ENCODE measurements at regions not wholly inside any gene's neighbourhood (a gene's known extent, or its start where the extent isn't known, plus 50 kb on each side); places are given as distances from the start of the nearest gene placed in this dataset.

DNA sequence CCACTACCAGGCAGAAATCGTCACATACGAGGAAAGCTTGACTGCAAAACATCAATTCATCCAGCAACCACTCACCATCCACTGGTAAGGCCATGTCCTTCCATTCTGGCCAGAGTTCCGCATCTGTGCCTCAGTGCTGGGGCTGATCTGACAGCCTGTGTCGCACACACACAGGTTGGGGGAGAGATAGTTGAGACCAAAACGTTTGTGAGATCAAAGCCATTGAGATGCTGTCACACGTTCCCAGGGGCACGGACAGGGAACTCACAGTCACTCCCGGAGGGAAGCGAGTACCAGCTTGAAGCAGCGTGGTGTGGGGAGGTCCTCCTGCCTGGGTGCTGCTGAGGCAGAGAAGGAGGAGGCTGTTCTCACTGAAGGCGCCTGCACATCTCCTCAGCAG lies 458.5 kb upstream of the SALL3 start:
- DNase-seq = no peak
- ATAC-seq = no peak
- intact Hi-C loops (cut with DNase I) = no loop called here

- ATAC-seq = no peak
Observed at GRCh38 chr18:78521744-78522143, 457.9 kb upstream of the SALL3 start.

DNA sequence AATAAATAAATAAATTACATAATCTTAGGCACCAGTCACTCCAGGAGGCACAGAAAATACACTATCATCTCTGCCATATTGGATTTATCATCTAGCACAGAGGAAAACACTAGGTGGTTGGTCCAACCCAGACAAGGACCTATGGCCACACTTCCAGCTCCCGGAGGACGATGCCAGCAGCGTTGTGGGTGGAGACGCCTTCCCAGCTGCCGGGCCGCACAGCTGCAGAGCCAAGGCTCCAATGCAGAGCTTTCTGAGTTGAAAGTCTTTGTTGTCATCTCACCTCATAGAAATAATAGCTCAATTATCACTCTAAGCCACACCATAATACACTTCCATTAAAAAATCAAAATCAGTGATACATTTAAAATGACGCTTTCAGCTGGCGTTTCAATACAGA lies 457.1 kb upstream of the SALL3 start:
- no peak for DNase-seq
- intact Hi-C loops (cut with DNase I) = no loop called here
- ATAC-seq = no peak

More at GRCh38 chr18:78521744-78522143, 457.9 kb upstream of the SALL3 start:
- no peak for DNase-seq
- intact Hi-C loops (cut with DNase I) = no loop called here

- no peak for ATAC-seq
- intact Hi-C loops (cut with DNase I) = no loop called here
Observed at GRCh38 chr18:78523850-78524249, 455.8 kb upstream of the SALL3 start.

DNA sequence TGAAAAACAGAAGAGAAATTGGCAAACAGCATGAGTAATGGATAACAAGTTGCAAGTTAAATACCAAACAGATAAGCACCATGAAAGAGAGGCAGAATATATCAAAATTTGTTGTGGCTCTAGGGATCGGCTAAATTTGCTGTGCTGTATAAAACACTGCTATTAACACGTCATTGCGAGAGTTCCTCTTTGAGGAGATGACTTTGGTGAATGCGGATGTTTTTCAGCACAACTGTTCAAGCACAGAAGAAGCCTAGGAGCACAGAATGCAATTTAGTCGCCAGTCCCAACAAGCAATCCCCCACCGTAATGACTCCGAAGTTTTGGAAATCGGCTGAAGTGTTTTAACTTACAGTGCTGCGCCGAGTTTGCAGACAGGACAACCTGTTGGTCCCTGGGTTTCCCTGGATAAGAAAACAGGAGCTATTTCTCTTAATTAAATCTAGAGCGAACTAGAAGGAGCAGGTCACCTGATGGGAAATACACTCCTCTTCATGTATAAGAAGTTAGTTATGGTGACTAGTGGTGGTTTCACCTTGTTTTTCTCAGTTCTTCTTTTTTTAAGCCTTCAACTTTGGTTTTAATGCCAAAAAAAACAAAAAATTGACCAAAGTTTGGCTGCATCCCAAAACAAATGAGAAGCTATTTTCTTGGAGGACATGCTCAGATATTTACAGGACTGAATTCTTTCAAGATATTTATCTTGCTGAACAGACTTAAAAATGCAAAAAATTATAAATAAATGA lies 454.1 kb upstream of the SALL3 start:
- DNase-seq (no peak), ATAC-seq (no peak)
- intact Hi-C loops (cut with DNase I) = no loop called here

More at GRCh38 chr18:78523850-78524249, 455.8 kb upstream of the SALL3 start:
- DNase-seq = no peak

- no peak for ATAC-seq
- intact Hi-C loops (cut with DNase I) = no loop called here
Observed at GRCh38 chr18:78526275-78526674, 453.3 kb upstream of the SALL3 start.

DNA sequence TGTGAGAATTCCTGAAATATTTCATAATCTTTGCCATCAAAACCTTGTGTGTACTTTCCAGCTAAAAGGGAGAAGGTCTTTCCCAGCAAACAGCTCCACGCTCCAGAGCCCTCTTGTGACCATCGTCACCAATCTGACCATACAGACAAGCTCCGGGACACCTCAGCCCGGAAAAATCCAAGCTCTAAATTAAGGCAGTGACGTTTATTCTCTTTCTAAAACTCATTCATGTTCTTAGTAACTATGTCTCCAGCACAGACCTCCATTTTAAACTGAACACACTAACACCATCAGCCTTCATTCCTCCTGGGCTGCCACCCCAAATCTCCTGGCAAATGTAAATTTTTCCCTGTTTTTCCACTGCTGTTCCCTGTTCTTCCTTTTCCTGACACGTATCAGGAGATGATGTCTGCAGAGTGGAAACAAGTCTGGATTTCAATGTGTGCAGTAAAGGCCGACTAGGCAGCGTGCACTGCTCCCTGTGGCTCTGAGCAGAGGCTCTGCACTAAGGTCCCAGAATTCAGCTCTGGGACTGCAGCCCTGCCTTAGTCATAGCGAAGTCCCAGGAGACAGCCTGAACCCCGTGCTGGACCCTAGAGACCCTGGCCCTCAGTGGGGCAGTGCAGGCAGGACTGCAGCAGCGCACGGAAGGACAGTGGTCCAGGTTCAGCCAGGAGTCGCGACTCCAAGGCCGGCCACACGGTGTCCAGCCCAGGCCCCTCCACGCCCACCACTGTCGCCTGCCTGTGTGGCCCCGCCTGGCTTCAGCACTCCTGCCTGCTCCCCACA lies 452.5 kb upstream of the SALL3 start:
- intact Hi-C loops (cut with DNase I) = no loop called here
- ATAC-seq (peak in 1 of 2 donors; percentile 25), DNase-seq (no peak)

More at GRCh38 chr18:78526275-78526674, 453.3 kb upstream of the SALL3 start:
- no peak for DNase-seq

DNA sequence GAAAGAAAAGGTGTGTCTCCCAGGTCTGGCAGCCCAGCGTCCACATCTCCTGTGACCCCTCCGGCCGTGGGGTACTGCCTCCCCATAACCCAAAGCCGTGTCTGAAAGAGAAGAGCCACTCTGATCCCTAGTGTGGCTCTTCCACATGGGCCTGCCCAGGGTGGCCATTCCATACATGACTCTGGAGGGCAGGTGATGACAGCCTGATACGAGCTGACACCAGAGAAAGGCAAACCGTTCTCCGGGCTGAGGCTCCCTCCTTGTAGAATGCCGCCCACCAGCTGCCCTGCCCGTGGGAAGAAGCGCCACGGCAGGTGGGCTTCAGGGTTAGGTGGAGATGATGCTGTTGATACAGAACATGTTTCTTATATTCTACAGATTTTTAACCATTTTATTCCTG lies 451.6 kb upstream of the SALL3 start:
- intact Hi-C loops (cut with DNase I) = no loop called here
- DNase-seq (no peak), ATAC-seq (no peak)

- ATAC-seq (no peak), DNase-seq (peak; percentile 42)
- intact Hi-C loops (cut with DNase I) = no loop called here
Observed at GRCh38 chr18:78528411-78529258, 451.0 kb upstream of the SALL3 start.

DNA sequence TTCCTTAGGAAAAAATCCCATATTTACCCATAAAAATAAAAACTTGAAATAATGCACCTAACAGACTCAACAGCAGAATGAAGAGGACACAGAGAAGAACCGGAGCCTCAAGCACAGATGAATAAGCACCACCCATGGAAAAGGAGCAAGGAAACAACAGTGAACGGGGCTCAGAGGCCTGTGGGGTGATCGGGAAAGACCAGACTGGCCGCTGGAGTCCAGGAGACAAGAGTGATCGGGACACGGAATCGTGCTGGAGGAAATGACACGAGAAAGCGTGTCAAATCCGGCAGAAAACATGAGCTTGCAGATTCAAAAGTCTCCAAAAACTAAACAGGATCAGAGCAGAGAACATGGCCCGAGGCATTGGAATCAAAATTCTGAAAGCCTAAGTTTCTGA lies 448.0 kb upstream of the SALL3 start:
- ATAC-seq (no peak), DNase-seq (no peak)
- intact Hi-C loops (cut with DNase I) = no loop called here

- ATAC-seq (no peak), DNase-seq (no peak)
- intact Hi-C loops (cut with DNase I) = no loop called here
Observed at GRCh38 chr18:78538669-78539440, 440.8 kb upstream of the SALL3 start.

DNA sequence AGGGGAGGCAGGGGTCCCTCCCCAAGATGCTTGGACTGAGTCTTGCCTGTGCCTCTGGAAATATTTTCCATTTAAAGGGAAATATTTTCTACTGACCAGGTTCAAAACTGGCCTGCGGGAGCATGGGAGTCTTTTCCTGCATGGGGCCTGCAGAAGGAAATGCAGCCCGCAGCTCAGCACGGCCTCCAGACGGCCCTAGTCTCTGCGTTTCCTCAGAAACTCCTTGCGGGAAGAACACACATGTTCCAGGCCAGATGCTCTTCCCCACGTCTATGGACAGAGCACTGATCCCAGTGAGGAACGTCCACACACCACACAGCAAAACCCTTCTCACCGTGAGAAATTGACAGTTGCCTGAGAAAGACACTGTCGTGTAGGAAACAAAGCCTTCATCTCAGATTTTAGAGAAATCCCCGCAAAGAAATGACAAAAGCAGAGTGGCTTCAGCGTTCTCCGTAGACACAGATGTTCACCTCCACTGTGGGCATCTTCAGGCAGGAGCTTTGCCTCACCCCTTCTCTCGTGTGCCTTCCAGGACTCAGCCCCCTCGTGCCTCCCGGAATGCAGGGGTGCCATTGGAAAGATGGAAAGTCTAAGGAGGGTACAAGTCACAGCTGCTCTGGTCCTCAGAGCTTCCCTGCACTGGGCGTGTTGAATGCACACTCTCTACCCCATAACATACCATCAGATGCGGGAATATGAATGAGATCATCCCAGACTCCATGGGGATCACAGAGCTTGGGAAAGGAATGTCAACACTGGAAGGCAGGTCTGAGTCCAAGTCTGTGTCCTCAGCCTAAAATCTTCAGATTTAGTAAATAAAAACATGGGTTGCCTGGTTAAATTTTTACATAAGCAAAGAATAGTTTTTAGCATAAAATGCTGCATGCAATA lies 438.7 kb upstream of the SALL3 start:
- intact Hi-C loops (cut with DNase I) = no loop called here
- ATAC-seq = no peak
- no peak for DNase-seq

- DNase-seq (peak; percentile 82), ATAC-seq (peak; percentile 88 to 90)
- intact Hi-C loops (cut with DNase I) = no loop called here
Observed at GRCh38 chr18:78542204-78542603, 437.4 kb upstream of the SALL3 start.

DNA sequence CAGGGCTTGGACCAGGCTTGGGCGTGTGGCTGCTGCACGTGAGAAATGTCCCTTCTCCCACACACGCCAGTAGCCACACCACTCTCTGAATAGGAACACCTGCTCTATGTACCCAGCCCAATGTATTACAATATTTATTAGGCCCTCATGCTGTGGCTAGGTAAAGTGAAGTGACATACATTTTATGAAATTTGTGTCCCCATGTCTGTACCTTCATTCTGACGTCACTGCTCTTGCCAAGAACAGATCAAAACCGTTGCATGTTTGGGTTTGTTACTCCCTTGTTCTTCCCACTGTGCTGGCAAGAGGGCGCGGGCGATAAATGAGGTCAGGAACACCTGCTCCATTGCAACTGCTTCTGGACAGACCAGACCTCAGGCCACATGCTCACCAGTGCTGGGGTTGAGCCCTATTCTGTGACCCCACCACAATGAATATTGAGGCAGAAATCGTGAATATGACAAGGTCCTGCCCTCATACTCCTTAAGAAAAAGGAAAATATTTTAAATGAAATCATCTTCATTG lies 436.4 kb upstream of the SALL3 start:
- ATAC-seq = no peak

DNA sequence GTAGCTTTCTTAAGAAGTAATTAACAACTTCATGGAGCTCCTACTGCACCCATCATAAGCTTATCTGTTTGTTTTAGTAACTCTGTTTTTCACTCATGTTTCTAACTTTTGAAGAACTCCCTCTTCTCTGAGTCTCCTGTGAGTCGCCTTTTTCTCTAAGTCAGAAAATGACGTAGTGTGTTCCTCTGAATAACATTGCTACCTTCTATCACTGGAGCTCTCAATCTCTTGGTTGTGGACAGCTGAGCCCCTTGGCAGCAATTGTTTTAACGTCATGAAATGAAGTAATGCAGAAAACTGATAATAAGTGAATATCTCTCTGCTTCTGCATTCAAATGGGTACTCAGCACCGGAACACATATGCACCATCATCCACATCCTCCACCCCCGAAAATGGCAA lies 433.3 kb upstream of the SALL3 start:
- no peak for DNase-seq
- no peak for ATAC-seq
- intact Hi-C loops (cut with DNase I) = no loop called here

More for the DNA sequence above, 436.4 kb upstream of the SALL3 start:
- no peak for DNase-seq
- intact Hi-C loops (cut with DNase I) = no loop called here

DNA sequence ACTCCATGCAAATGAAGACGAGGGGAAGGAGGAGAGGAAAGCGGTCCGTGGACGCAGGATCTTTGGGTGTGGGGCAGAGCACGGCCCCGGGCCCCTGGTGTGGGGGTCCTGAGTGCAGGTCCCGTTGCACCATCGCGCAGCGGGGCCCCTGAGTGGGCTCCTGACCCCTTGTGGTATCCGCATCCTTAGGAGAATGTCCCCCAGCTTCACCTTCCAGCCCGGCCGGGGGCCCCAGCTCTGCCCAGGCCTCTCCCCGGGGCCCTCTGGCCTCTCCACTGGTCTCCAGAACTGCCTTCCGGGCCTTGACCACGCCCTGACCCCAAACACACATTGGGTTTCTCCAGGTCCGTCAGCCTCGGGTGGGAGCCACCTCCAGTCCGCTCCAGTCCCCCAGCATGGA lies 431.8 kb upstream of the SALL3 start:
- intact Hi-C loops (cut with DNase I) = no loop called here
- DNase-seq (no peak), ATAC-seq (no peak)

DNA sequence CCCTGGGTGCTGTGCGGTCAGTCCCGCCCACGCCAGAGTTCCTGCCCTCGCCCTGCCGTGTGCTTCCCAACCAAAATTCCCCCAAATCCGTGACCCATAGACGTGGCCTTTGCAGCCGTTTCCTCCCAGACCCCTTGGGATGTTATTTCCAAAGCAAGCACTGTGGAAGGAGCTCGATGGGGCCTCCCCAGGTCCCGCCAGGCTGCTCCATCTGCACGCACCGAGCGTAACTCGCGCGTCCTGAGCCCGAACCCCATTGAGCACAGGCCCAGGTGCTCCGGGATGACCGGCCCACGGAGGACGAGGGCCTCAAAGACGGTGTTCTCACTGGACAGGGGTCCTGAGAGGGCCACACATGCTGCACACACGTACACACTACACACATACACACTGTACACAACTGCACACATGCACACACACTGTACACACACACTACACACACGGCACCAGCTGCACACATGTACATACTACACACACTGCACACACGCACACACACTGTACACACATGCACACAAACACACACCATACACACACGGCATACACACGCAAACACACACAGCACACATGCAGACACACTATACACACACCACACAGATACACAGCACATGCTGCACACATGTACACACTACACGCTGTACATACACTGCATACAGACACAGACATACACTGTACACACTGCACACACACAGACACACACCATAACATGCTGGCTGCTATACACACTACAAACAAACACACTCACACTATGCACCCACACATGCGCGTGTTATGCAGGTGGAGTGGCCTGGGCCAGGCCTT lies 431.2 kb upstream of the SALL3 start:
- DNase-seq = no peak
- ATAC-seq = no peak
- intact Hi-C loops (cut with DNase I) = no loop called here
